ENCODE measurements at regions not wholly inside any gene's neighbourhood (a gene's known extent, or its start where the extent isn't known, plus 50 kb on each side); places are given as distances from the start of the nearest gene placed in this dataset.

DNA sequence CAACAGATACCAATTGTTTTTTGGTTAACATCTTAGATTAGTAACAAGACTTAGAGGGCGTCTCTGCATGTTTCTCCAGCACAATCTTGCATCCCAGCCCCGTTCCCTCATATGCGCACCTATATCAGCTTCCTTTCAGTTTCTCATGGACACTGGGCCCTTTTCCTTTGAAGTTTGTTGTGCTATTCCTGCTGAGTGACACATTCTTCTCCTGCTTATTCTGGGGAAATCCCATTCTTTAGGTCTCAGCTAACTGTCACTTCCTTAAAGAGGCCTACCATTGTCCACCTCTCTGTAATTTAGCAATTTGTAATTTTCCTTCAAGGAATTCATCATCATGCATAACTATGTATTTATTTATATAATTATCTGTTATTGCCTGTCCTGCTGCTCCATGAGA, 110.3 kb upstream of the STEAP1B start:
- Histone ChIP-seq H3K4ac (ENCODE audit: low read depth, low read length) (no peak overlapping the region), H4K5ac (ENCODE audit: low read length) (no peak overlapping the region), H3K79me2 (ENCODE audit: control insufficient read depth, insufficient read depth, low read length) (no peaks in the 10 kb centered on the region), H2AK5ac (ENCODE audit: low read length) (no peak overlapping the region), H3K23ac (ENCODE audit: low read length) (no peak overlapping the region), H3K4me3 (ENCODE audit: low read length) (no peak overlapping the region), H3K4me2 (ENCODE audit: low read length) (no peak overlapping the region), H2BK120ac (ENCODE audit: low read depth, low read length) (no peak overlapping the region), H2BK5ac (ENCODE audit: low read length) (no peak overlapping the region), H3K27ac (ENCODE audit: low read depth, low read length) (no peak overlapping the region), H3K56ac (ENCODE audit: low read length) (no peak overlapping the region), H3K9ac (ENCODE audit: low read length) (no peak overlapping the region), H3K27me3 (ENCODE audit: insufficient read depth, low read length, poor library complexity) (no peaks in the 10 kb centered on the region), H3K4me1 (ENCODE audit: control insufficient read depth, low read depth, low read length) (no peaks in the 10 kb centered on the region), H2BK15ac (replicated peaks; ENCODE audit: low read depth) (no peak overlapping the region), H3K36me3 (ENCODE audit: control insufficient read depth, insufficient read depth, low read length) (no peaks in the 10 kb centered on the region), H4K8ac (ENCODE audit: low read depth, low read length) (no peak overlapping the region), H3K79me1 (ENCODE audit: low read length) (no peaks in the 10 kb centered on the region), H3K18ac (ENCODE audit: low read length) (no peak overlapping the region)
- WGBS (ENCODE audit: extremely low coverage, insufficient coverage, low lambda C conversion rate) = no CpG with 5 or more reads among the region's 3 CpGs
- peak; percentile 59 for DNase-seq

DNA sequence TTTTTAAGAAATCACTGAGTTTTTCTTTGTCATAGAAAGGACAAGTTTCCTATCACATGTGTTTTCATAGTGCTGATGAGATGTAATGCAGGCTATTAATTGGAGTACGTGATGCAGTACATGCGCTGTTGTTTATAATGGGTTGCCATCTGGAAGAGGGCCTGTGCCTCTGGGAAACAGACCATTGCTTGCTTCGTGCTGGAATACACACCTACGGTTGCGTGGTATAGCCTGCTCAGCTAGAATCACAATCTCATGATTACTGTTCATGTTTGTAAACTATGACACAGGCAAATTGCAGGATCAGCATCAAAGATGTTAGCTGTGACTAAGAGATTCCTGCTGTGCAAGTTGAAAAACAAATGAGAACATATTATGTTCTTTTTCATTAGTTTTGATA, 107.2 kb upstream of the STEAP1B start:
- Histone ChIP-seq H3K79me2 (ENCODE audit: control insufficient read depth, insufficient read depth, low read length) (no peaks in the 10 kb centered on the region), H3K79me1 (ENCODE audit: low read length) (no peaks in the 10 kb centered on the region), H4K8ac (ENCODE audit: low read depth, low read length) (no peak overlapping the region), H3K23ac (ENCODE audit: low read length) (no peak overlapping the region), H3K4ac (ENCODE audit: low read depth, low read length) (no peak overlapping the region), H2BK5ac (ENCODE audit: low read length) (no peak overlapping the region), H3K27ac (ENCODE audit: low read depth, low read length) (no peak overlapping the region), H3K56ac (ENCODE audit: low read length) (no peak overlapping the region), H2BK15ac (replicated peaks; ENCODE audit: low read depth) (no peak overlapping the region), H3K4me3 (ENCODE audit: low read length) (no peak overlapping the region), H2AK5ac (ENCODE audit: low read length) (no peak overlapping the region), H3K4me2 (ENCODE audit: low read length) (no peak overlapping the region), H3K9ac (ENCODE audit: low read length) (no peak overlapping the region), H3K36me3 (ENCODE audit: control insufficient read depth, insufficient read depth, low read length) (no peaks in the 10 kb centered on the region), H3K4me1 (ENCODE audit: control insufficient read depth, low read depth, low read length) (no peaks in the 10 kb centered on the region), H4K5ac (ENCODE audit: low read length) (no peak overlapping the region), H2BK120ac (ENCODE audit: low read depth, low read length) (no peak overlapping the region), H3K18ac (ENCODE audit: low read length) (no peak overlapping the region), H3K27me3 (ENCODE audit: insufficient read depth, low read length, poor library complexity) (no peaks in the 10 kb centered on the region)
- no peak for DNase-seq
- WGBS (ENCODE audit: extremely low coverage, insufficient coverage, low lambda C conversion rate) = no CpG with 5 or more reads among the region's 5 CpGs

DNA sequence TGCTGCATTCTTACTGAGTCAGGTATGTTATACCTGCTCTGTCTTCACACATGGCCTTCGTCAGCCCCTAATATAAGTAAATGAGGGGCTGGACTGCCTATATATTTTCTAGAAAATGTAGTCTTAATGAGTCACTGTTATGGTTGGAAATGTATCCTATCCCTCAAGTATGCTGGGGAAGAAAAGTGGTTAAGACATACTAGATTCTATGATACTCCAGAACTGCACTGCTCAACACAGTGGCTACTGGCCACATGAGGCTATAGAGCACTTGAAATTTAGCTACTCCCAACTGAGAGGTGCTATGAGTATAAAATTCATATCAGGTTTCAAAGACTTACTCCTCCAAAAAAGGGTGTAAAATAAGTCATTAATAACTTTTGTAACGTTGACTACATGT, 104.3 kb upstream of the STEAP1B start:
- Histone ChIP-seq H3K27me3 (ENCODE audit: insufficient read depth, low read length, poor library complexity) (no peaks in the 10 kb centered on the region), H4K8ac (ENCODE audit: low read depth, low read length) (no peak overlapping the region), H4K5ac (ENCODE audit: low read length) (no peak overlapping the region), H3K9ac (ENCODE audit: low read length) (no peak overlapping the region), H3K36me3 (ENCODE audit: control insufficient read depth, insufficient read depth, low read length) (no peaks in the 10 kb centered on the region), H2BK15ac (replicated peaks; ENCODE audit: low read depth) (no peak overlapping the region), H2AK5ac (ENCODE audit: low read length) (no peak overlapping the region), H3K4ac (ENCODE audit: low read depth, low read length) (no peak overlapping the region), H3K4me3 (ENCODE audit: low read length) (no peak overlapping the region), H2BK120ac (ENCODE audit: low read depth, low read length) (no peak overlapping the region), H3K23ac (ENCODE audit: low read length) (no peak overlapping the region), H2BK5ac (ENCODE audit: low read length) (no peak overlapping the region), H3K27ac (ENCODE audit: low read depth, low read length) (no peak overlapping the region), H3K4me1 (ENCODE audit: control insufficient read depth, low read depth, low read length) (peaks cover 2% of the 10 kb centered on the region), H3K79me1 (ENCODE audit: low read length) (no peaks in the 10 kb centered on the region), H3K18ac (ENCODE audit: low read length) (no peak overlapping the region), H3K4me2 (ENCODE audit: low read length) (no peak overlapping the region), H3K79me2 (ENCODE audit: control insufficient read depth, insufficient read depth, low read length) (no peaks in the 10 kb centered on the region), H3K56ac (ENCODE audit: low read length) (no peak overlapping the region)
- no CpG with 5 or more reads among the region's 2 CpGs for WGBS (ENCODE audit: extremely low coverage, insufficient coverage, low lambda C conversion rate)
- no peak for DNase-seq

GRCh38 chr7:22601812-22602565, 102.0 kb upstream of the STEAP1B start:
- WGBS (ENCODE audit: extremely low coverage, insufficient coverage, low lambda C conversion rate) = no CpG with 5 or more reads among the region's 4 CpGs

DNA sequence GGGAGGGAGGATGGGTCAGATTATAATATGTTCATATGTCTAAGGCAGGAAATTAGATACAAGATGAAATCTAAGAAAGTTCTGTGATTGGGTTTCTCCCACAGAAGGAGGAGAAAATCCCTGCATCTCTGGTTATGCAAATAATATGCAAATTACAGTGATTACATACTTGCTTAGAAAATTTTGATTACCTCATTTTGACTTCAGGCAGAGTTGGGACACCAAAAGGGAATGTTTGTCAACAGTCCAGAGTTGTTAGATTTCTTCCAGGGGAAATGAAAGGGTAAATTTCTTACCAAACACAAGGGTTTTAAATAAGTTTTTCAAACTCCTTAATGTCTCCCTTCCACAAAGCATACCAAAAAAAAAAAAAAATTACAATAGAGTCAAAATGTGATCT, 101.4 kb upstream of the STEAP1B start:
- Histone ChIP-seq H2BK5ac (ENCODE audit: low read length) (no peak overlapping the region), H2BK15ac (replicated peaks; ENCODE audit: low read depth) (no peak overlapping the region), H3K56ac (ENCODE audit: low read length) (no peak overlapping the region), H3K4ac (ENCODE audit: low read depth, low read length) (no peak overlapping the region), H3K18ac (ENCODE audit: low read length) (no peak overlapping the region), H3K27me3 (ENCODE audit: insufficient read depth, low read length, poor library complexity) (no peaks in the 10 kb centered on the region), H3K79me2 (ENCODE audit: control insufficient read depth, insufficient read depth, low read length) (no peaks in the 10 kb centered on the region), H4K8ac (ENCODE audit: low read depth, low read length) (no peak overlapping the region), H3K4me1 (ENCODE audit: control insufficient read depth, low read depth, low read length) (peaks cover 2% of the 10 kb centered on the region), H3K4me3 (ENCODE audit: low read length) (no peak overlapping the region), H2AK5ac (ENCODE audit: low read length) (no peak overlapping the region), H2BK120ac (ENCODE audit: low read depth, low read length) (no peak overlapping the region), H3K36me3 (ENCODE audit: control insufficient read depth, insufficient read depth, low read length) (no peaks in the 10 kb centered on the region), H3K4me2 (ENCODE audit: low read length) (no peak overlapping the region), H4K5ac (ENCODE audit: low read length) (no peak overlapping the region), H3K9ac (ENCODE audit: low read length) (no peak overlapping the region), H3K79me1 (ENCODE audit: low read length) (no peaks in the 10 kb centered on the region), H3K27ac (ENCODE audit: low read depth, low read length) (no peak overlapping the region), H3K23ac (ENCODE audit: low read length) (no peak overlapping the region)
- peak; percentile 59 for DNase-seq

More at GRCh38 chr7:22601812-22602565, 102.0 kb upstream of the STEAP1B start:
- Histone ChIP-seq H4K8ac (ENCODE audit: low read depth, low read length) (no peak overlapping the region), H3K4me3 (ENCODE audit: low read length) (no peak overlapping the region), H3K27me3 (ENCODE audit: insufficient read depth, low read length, poor library complexity) (no peaks in the 10 kb centered on the region), H3K23ac (ENCODE audit: low read length) (no peak overlapping the region), H3K9ac (ENCODE audit: low read length) (no peak overlapping the region), H3K4me2 (ENCODE audit: low read length) (no peak overlapping the region), H3K36me3 (ENCODE audit: control insufficient read depth, insufficient read depth, low read length) (no peaks in the 10 kb centered on the region), H3K79me1 (ENCODE audit: low read length) (no peaks in the 10 kb centered on the region), H2AK5ac (ENCODE audit: low read length) (no peak overlapping the region), H3K79me2 (ENCODE audit: control insufficient read depth, insufficient read depth, low read length) (no peaks in the 10 kb centered on the region), H4K5ac (ENCODE audit: low read length) (no peak overlapping the region), H2BK120ac (ENCODE audit: low read depth, low read length) (no peak overlapping the region), H3K4ac (ENCODE audit: low read depth, low read length) (no peak overlapping the region), H2BK15ac (replicated peaks; ENCODE audit: low read depth) (no peak overlapping the region), H3K18ac (ENCODE audit: low read length) (no peak overlapping the region), H3K27ac (ENCODE audit: low read depth, low read length) (no peak overlapping the region), H3K4me1 (ENCODE audit: control insufficient read depth, low read depth, low read length) (peaks cover 2% of the 10 kb centered on the region), H2BK5ac (ENCODE audit: low read length) (no peak overlapping the region), H3K56ac (ENCODE audit: low read length) (no peak overlapping the region)
- peak; percentile 75 for DNase-seq

- WGBS (ENCODE audit: extremely low coverage, insufficient coverage, low lambda C conversion rate) = no CpG with 5 or more reads among the region's 5 CpGs
- Histone ChIP-seq H3K4me1 (ENCODE audit: control insufficient read depth, low read depth, low read length) (peaks cover 2% of the 10 kb centered on the region), H4K8ac (ENCODE audit: low read depth, low read length) (no peak overlapping the region), H2BK5ac (ENCODE audit: low read length) (no peak overlapping the region), H2AK5ac (ENCODE audit: low read length) (no peak overlapping the region), H4K5ac (ENCODE audit: low read length) (no peak overlapping the region), H3K23ac (ENCODE audit: low read length) (no peak overlapping the region), H3K4ac (ENCODE audit: low read depth, low read length) (no peak overlapping the region), H2BK15ac (replicated peaks; ENCODE audit: low read depth) (no peak overlapping the region), H3K27ac (ENCODE audit: low read depth, low read length) (no peak overlapping the region), H3K56ac (ENCODE audit: low read length) (no peak overlapping the region), H3K9ac (ENCODE audit: low read length) (no peak overlapping the region), H3K36me3 (ENCODE audit: control insufficient read depth, insufficient read depth, low read length) (no peaks in the 10 kb centered on the region), H2BK120ac (ENCODE audit: low read depth, low read length) (no peak overlapping the region), H3K4me2 (ENCODE audit: low read length) (no peak overlapping the region), H3K4me3 (ENCODE audit: low read length) (no peak overlapping the region), H3K27me3 (ENCODE audit: insufficient read depth, low read length, poor library complexity) (no peaks in the 10 kb centered on the region), H3K18ac (ENCODE audit: low read length) (no peak overlapping the region), H3K79me2 (ENCODE audit: control insufficient read depth, insufficient read depth, low read length) (no peaks in the 10 kb centered on the region), H3K79me1 (ENCODE audit: low read length) (no peaks in the 10 kb centered on the region)
- DNase-seq = no peak
These were observed 101.0 kb upstream of the STEAP1B start for GRCh38 chr7:22601003-22601402.
